Superior temporal gyrus (tissue), 1 donor: ENCODE measurements at regions not wholly inside any gene's neighbourhood (a gene's known extent, or its start where the extent isn't known, plus 50 kb on each side); places are given as distances from the start of the nearest gene placed in this dataset.

Experiments used
- DNase-seq: peaks from one replicate; pipeline ENCODE4 v3.0.0-alpha.2; 2016; ENCODE audit errors: extremely low spot score

GRCh38 chr6:92945799-92946198 is 473.6 kb downstream of the EPHA7 start:
- no peak for DNase-seq

GRCh38 chr6:92944132-92944531 is 475.2 kb downstream of the EPHA7 start:
- no peak for DNase-seq

GRCh38 chr6:92942549-92942948 is 476.8 kb downstream of the EPHA7 start:
- DNase-seq, result no peak

- no peak for DNase-seq
These were observed 484.7 kb downstream of the EPHA7 start for GRCh38 chr6:92934625-92935024.

- DNase-seq, result no peak
These were observed 489.2 kb downstream of the EPHA7 start for GRCh38 chr6:92930171-92930570.

- DNase-seq, result no peak
These were observed 497.0 kb downstream of the EPHA7 start for GRCh38 chr6:92922216-92922806.

- no peak for DNase-seq
These were observed 503.9 kb downstream of the EPHA7 start for GRCh38 chr6:92915466-92915865.

- no peak for DNase-seq
These were observed 508.1 kb downstream of the EPHA7 start for GRCh38 chr6:92911301-92911700.

GRCh38 chr6:92910646-92911045 is 508.7 kb downstream of the EPHA7 start:
- no peak for DNase-seq

GRCh38 chr6:92906385-92906784 is 513.0 kb downstream of the EPHA7 start:
- DNase-seq, result no peak

GRCh38 chr6:92893741-92894140 is 525.6 kb downstream of the EPHA7 start:
- no peak for DNase-seq

- peak; percentile 35 for DNase-seq
These were observed 526.7 kb downstream of the EPHA7 start for GRCh38 chr6:92892626-92893170.

- no peak for DNase-seq
These were observed 531.0 kb downstream of the EPHA7 start for GRCh38 chr6:92888316-92888715.

GRCh38 chr6:92887871-92888270 is 531.5 kb downstream of the EPHA7 start:
- no peak for DNase-seq

- DNase-seq, result no peak
These were observed 539.8 kb downstream of the EPHA7 start for GRCh38 chr6:92879526-92879925.

- no peak for DNase-seq
These were observed 554.3 kb downstream of the EPHA7 start for GRCh38 chr6:92864966-92865555.

- no peak for DNase-seq
These were observed 569.7 kb downstream of the EPHA7 start for GRCh38 chr6:92849636-92850035.

GRCh38 chr6:92848901-92849300 is 570.5 kb downstream of the EPHA7 start:
- no peak for DNase-seq

- no peak for DNase-seq
These were observed 570.9 kb downstream of the EPHA7 start for GRCh38 chr6:92848459-92848858.

GRCh38 chr6:92847988-92848387 is 571.4 kb downstream of the EPHA7 start:
- no peak for DNase-seq

- no peak for DNase-seq
These were observed 579.0 kb downstream of the EPHA7 start for GRCh38 chr6:92840246-92840930.

- DNase-seq, result no peak
These were observed 590.6 kb downstream of the EPHA7 start for GRCh38 chr6:92828788-92829187.

GRCh38 chr6:92827104-92827503 is 592.3 kb downstream of the EPHA7 start:
- no peak for DNase-seq
